ENCODE measurements at regions not wholly inside any gene's neighbourhood (a gene's known extent, or its start where the extent isn't known, plus 50 kb on each side); places are given as distances from the start of the nearest gene placed in this dataset.

- Histone ChIP-seq H2AFZ (replicated peaks; ENCODE audit: low read length, poor library complexity) (no peak overlapping the region), H3K4me3 (ENCODE audit: insufficient read depth, low read depth, low read length) (no peak overlapping the region)
Observed at GRCh38 chr22:46061124-46061500, 84.2 kb upstream of the WNT7B start.

More at GRCh38 chr22:46061124-46061500, 84.2 kb upstream of the WNT7B start:
- no peak for DNase-seq
- no peak overlapping the region for H2BK120ac ChIP-seq (ENCODE audit: low read depth, low read length)
- peaks cover 5% of the 10 kb centered on the region; the same call in 1 of the 2 replicates for H3K36me3 ChIP-seq (ENCODE audit: control insufficient read depth, insufficient read depth, low read length)
- no peak overlapping the region for H3K14ac ChIP-seq (replicated peaks; ENCODE audit: low read depth, low read length)
- H4K91ac ChIP-seq (ENCODE audit: insufficient read depth, low read depth, low read length): no peak overlapping the region
- no peak overlapping the region for H3K23ac ChIP-seq (ENCODE audit: low read depth, low read length)
- H3K9me3 ChIP-seq (ENCODE audit: control insufficient read depth, insufficient read depth, low read length): no peaks in the 10 kb centered on the region
- WGBS, 2 experiments (ENCODE audit: extremely low coverage in 2 of 2, insufficient read length in 1 of 2): 64% methylated on average over 13 of the region's 38 CpGs; no CpG with 5 or more reads in 1 of the 2 experiments
- no peak overlapping the region for H2BK5ac ChIP-seq (ENCODE audit: low read depth, low read length, poor library complexity, severe bottlenecking)
- in situ Hi-C loops (cut with MboI; ENCODE audit: low sequenced_read_pairs) (no loop called here), intact Hi-C loops (cut with micrococcal nuclease) (no loop called here), dilution Hi-C loops (cut with HindIII; ENCODE audit: low sequenced_read_pairs, unreplicated experiment) (no loop called here)
- no peak overlapping the region for H3K4ac ChIP-seq (ENCODE audit: low read depth, low read length)
- no peaks in the 10 kb centered on the region for H4K20me1 ChIP-seq (ENCODE audit: insufficient read depth, low read length)
- no peaks in the 10 kb centered on the region for H3K27me3 ChIP-seq (ENCODE audit: control insufficient read depth, insufficient read depth, low read length)
- H3K18ac ChIP-seq (ENCODE audit: low read depth, low read length): no peak overlapping the region
- CTCF ChIA-PET: no interaction called here
- no peak for TF ChIP-seq POLR2A (IDR thresholded peaks at IDR 0.05; ENCODE audit: low read depth, low read length)
- no peak for TF ChIP-seq MAFK (IDR thresholded peaks at IDR 0.05; ENCODE audit: low read depth, low read length)
- no peak for TF ChIP-seq USF2 (IDR thresholded peaks at IDR 0.05; ENCODE audit: low read depth, low read length)
- no peak for TF ChIP-seq SMC3 (IDR thresholded peaks at IDR 0.05; ENCODE audit: low read depth, low read length)
- no peak for TF ChIP-seq FOS (IDR thresholded peaks at IDR 0.05; ENCODE audit: low read depth, low read length)
- TF ChIP-seq MAZ (IDR thresholded peaks at IDR 0.05; ENCODE audit: borderline replicate concordance, low read depth, low read length): no peak
- TF ChIP-seq BHLHE40 (IDR thresholded peaks at IDR 0.05; ENCODE audit: low read depth, low read length): no peak
- TF ChIP-seq RCOR1 (IDR thresholded peaks at IDR 0.05; ENCODE audit: insufficient replicate concordance, low read length): no peak
- no peak for TF ChIP-seq ELK1 (IDR thresholded peaks at IDR 0.05; ENCODE audit: borderline replicate concordance, low read depth, low read length)
- no peak for TF ChIP-seq CHD1 (IDR thresholded peaks at IDR 0.05; ENCODE audit: low read depth, low read length)
- no peak for TF ChIP-seq CEBPB (IDR thresholded peaks at IDR 0.05; ENCODE audit: low read depth, low read length)
- no peak for TF ChIP-seq RAD21 (IDR thresholded peaks at IDR 0.05; ENCODE audit: low read length)
- no peak for TF ChIP-seq RFX5 (IDR thresholded peaks at IDR 0.05; ENCODE audit: low read depth, low read length)
- TF ChIP-seq CTCF (conservative IDR thresholded peaks at IDR 0.05; ENCODE audit: low read depth, low read length): no peak
- no peak for TF ChIP-seq MXI1 (IDR thresholded peaks at IDR 0.05; ENCODE audit: borderline replicate concordance, low read depth, low read length)
- POLR2A ChIA-PET (ENCODE audit: unreplicated experiment): interaction anchor here (0.6 kb wide), 1 partner anchor 10 kb away, joined by 3 read pairs; no protein-coding TSS in a partner anchor
- no peak overlapping the region for H2BK15ac ChIP-seq (ENCODE audit: low read depth, low read length)
- peaks cover 9% of the 10 kb centered on the region for H3K4me1 ChIP-seq (ENCODE audit: control insufficient read depth, insufficient read depth, low read length)
- no peak overlapping the region for H3K56ac ChIP-seq (ENCODE audit: extremely low read depth, insufficient read depth, low read length)
- H3K9me1 ChIP-seq (ENCODE audit: insufficient read depth, low read length): no peaks in the 10 kb centered on the region
- no peak overlapping the region for H2AK5ac ChIP-seq (ENCODE audit: low read depth, low read length)
- ATAC-seq (ENCODE audit: low read depth): no peak
- H4K5ac ChIP-seq (ENCODE audit: low read depth, low read length): no peak overlapping the region
- H4K8ac ChIP-seq (ENCODE audit: low read depth in 2 of 2, low read length in 2 of 2): no peak overlapping the region
- H2AK9ac ChIP-seq (replicated peaks; ENCODE audit: low read depth, low read length, poor library complexity): no peak overlapping the region
- H3K79me1 ChIP-seq (ENCODE audit: low read depth in 1 of 2, low read length in 2 of 2): peaks cover 30 to 73% of the 10 kb centered on the region in 2 experiments
- no peak overlapping the region for H3K9ac ChIP-seq (ENCODE audit: low read depth, low read length)
- H3K27ac ChIP-seq (ENCODE audit: insufficient read depth, low read length): no peak overlapping the region
- BruUV-seq (replicated peaks): no TSS peak
- H2BK20ac ChIP-seq (ENCODE audit: low read depth, low read length): no peak overlapping the region
- no peak overlapping the region for H3K4me2 ChIP-seq (ENCODE audit: low read depth, low read length)

Data from IMR-90 (cell line).